Left lung (tissue), 4 donors: ENCODE measurements at regions not wholly inside any gene's neighbourhood (a gene's known extent, or its start where the extent isn't known, plus 50 kb on each side); places are given as distances from the start of the nearest gene placed in this dataset.

Experiments used
- ATAC-seq: fragments of 200-7000 bp; cut with Tn5 transposase; one replicate; pipeline ENCODE4 v1.9.1; 2020; ENCODE audit warnings: moderate library complexity
- DNase-seq, 4 donors: peaks; one replicate each; pipeline ENCODE4 v3.0.0-alpha.2; 2013 to 2020
- H3K27ac ChIP-seq, 2 donors: fragments of 200-600 bp; sonication (generic) in 1 of 2; one replicate each; pipeline versions ENCODE4 v1.5.0 to v1.8.0; 2020 to 2021
- H3K27me3 ChIP-seq, 2 donors: fragments of 200-600 bp; sonication (generic) in 1 of 2; one replicate each; pipeline versions ENCODE4 v1.5.0 to v1.8.0; 2020 to 2021
- H3K36me3 ChIP-seq, 2 donors: fragments of 200-600 bp; sonication (generic) in 1 of 2; one replicate each; pipeline versions ENCODE4 v1.5.0 to v1.8.0; 2020 to 2021
- H3K4me1 ChIP-seq, 2 donors: fragments of 200-600 bp; one replicate each; pipeline ENCODE4 v1.8.0; 2021
- H3K4me3 ChIP-seq, 2 donors: fragments of 200-600 bp; sonication (generic) in 1 of 2; one replicate each; pipeline versions ENCODE4 v1.5.0 to v1.8.0; 2020 to 2021; ENCODE audit warnings: mild to moderate bottlenecking in 1 of 2
- H3K9me3 ChIP-seq, 2 donors: fragments of 200-600 bp; sonication (generic) in 1 of 2; one replicate each; pipeline versions ENCODE4 v1.5.0 to v1.8.0; 2020 to 2021
- intact Hi-C, 2 donors: fragments of 100-400 bp; cut with DNase I; formaldehyde crosslinking; loops; one replicate each; pipeline versions ENCODE4 v1.11.2 to v1.14.2; 2022
- TF ChIP-seq, protein P1 (sequence below), 2 donors: fragments of 200-600 bp; sonication (generic) in 1 of 2; IDR thresholded peaks; one replicate each; pipeline versions ENCODE4 v1.5.0 to v1.8.0; 2021; ENCODE audit warnings: antibody characterized with exemption in 2 of 2
- donor health status: DM: no; HTN: yes; CAD: no.
- donor health status: DM: no; HTN: no; CAD: no.

DNA sequence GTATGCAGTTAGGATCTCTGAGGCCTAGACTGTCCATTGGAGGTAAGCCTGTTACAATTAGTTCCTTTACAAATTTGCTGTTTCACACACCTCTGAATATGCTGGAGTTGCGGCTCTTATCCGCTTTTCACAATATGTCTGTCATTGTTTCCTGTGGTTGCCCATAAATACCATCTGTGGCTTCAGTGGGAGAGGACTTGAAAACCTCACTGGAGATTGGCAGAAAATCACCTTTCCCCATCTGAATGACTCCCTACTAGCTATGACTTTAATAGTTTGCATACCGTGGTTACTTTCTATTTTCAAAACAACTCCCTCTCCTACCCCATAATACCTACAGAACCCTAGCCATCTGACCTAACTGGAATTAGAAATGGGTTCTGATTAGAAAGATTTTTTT lies 454.3 kb downstream of the PCDH17 start:
- Histone ChIP-seq H3K4me3 (no peak overlapping the region), H3K27me3 (no peaks in the 10 kb centered on the region), H3K9me3 (no peaks in the 10 kb centered on the region), H3K4me1 (no peaks in the 10 kb centered on the region), H3K36me3 (no peaks in the 10 kb centered on the region), H3K27ac (no peak overlapping the region)
- DNase-seq (no peak), ATAC-seq (no peak)
- TF ChIP-seq, protein P1, sequence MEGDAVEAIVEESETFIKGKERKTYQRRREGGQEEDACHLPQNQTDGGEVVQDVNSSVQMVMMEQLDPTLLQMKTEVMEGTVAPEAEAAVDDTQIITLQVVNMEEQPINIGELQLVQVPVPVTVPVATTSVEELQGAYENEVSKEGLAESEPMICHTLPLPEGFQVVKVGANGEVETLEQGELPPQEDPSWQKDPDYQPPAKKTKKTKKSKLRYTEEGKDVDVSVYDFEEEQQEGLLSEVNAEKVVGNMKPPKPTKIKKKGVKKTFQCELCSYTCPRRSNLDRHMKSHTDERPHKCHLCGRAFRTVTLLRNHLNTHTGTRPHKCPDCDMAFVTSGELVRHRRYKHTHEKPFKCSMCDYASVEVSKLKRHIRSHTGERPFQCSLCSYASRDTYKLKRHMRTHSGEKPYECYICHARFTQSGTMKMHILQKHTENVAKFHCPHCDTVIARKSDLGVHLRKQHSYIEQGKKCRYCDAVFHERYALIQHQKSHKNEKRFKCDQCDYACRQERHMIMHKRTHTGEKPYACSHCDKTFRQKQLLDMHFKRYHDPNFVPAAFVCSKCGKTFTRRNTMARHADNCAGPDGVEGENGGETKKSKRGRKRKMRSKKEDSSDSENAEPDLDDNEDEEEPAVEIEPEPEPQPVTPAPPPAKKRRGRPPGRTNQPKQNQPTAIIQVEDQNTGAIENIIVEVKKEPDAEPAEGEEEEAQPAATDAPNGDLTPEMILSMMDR (IDR thresholded peaks at IDR 0.05), result no peak
- intact Hi-C loops, result no loop called here

DNA sequence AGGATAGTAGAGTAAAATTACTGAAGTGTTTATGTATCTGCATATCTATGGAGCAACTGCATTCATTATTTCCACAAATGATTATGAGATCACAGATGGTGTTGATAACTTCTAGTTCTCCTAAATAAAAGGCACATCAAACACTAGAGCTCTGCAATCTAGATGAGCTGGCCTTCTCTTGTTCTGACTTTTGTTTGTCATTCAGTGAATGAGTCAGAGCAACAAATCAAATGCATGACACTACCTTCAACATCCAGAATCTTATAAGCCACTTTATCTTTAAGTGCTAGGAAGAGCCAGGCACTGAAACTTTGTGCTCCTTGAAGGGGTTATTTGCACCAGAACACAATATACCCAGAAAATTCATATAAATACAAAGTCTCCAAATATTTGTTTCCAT lies 456.0 kb downstream of the PCDH17 start:
- H3K36me3 ChIP-seq, result no peaks in the 10 kb centered on the region
- TF ChIP-seq, protein P1 (IDR thresholded peaks at IDR 0.05), result no peak
- intact Hi-C loops, result no loop called here
- H3K4me1 ChIP-seq, result no peaks in the 10 kb centered on the region
- no peak for DNase-seq
- H3K27me3 ChIP-seq, result no peaks in the 10 kb centered on the region
- no peak overlapping the region for H3K4me3 ChIP-seq
- no peaks in the 10 kb centered on the region for H3K9me3 ChIP-seq
- no peak overlapping the region for H3K27ac ChIP-seq
- no peak for ATAC-seq

DNA sequence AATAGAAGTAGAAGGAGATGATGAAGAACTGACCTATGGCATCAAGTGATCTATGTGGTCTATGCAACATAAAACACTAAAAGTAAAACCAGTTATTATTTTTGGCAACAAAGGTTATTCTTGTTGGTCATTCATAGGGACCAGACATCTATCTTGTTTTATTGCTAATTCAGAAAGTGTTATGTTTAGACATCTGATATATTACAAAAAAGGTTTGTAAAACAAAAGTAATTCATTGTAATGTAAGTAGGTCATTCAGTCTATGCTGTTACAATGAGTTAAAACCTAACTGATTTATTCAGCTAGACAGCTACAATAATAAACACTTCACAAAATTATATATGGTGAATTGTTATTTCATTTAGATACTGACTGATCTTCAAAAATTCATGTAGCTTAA lies 461.9 kb downstream of the PCDH17 start:
- no peak for ATAC-seq
- TF ChIP-seq, protein P1 (IDR thresholded peaks at IDR 0.05), result no peak
- Histone ChIP-seq H3K9me3 (no peaks in the 10 kb centered on the region), H3K27me3 (no peaks in the 10 kb centered on the region), H3K27ac (no peak overlapping the region), H3K4me1 (no peaks in the 10 kb centered on the region), H3K36me3 (no peaks in the 10 kb centered on the region), H3K4me3 (no peak overlapping the region)
- DNase-seq, result no peak
- intact Hi-C loops, result no loop called here

DNA sequence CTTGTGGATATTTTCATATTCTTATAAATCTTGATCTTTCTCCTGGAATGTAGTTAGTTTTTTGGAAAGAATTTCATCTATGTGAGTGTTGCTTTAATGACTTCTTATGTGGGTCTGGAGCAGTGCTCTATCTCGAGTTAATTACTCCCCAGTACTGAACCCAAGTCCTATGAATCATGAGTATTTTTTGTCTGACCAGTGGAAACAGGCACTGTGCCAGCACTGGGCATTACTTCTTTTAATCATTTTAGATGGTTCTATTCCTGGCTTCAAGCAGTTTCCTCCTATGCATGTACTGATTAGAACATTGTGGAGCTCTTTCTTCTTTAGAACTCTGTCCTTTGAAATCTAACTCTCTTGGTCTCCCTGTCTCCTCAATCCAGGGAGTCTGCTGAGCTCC lies 466.3 kb downstream of the PCDH17 start:
- no peaks in the 10 kb centered on the region for H3K4me1 ChIP-seq
- H3K36me3 ChIP-seq, result no peaks in the 10 kb centered on the region
- H3K27me3 ChIP-seq, result no peaks in the 10 kb centered on the region
- no peaks in the 10 kb centered on the region for H3K9me3 ChIP-seq
- no peak overlapping the region for H3K27ac ChIP-seq
- intact Hi-C loops, result no loop called here
- no peak overlapping the region for H3K4me3 ChIP-seq
- no peak for DNase-seq
- TF ChIP-seq, protein P1 (IDR thresholded peaks at IDR 0.05), result no peak
- ATAC-seq, result no peak

DNA sequence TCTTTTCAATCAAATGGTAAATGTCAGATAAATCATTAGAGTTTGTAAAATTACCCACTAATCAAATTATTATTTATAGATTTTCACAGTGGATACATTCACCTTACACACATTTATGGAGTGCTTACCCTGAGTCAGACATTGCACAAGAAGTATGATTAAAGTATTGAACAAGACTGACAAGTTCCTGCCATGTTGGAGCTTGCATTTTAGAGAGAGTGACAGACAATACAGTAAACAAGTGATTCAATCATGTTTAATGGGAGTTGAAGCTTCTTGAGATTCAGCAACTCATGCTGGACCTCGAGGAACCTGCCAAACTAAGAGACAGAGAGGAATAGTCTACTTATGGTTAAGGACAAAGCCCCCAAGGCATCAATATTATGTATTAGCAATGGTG lies 487.8 kb downstream of the PCDH17 start:
- intact Hi-C loops, result no loop called here

More for the DNA sequence above, 487.8 kb downstream of the PCDH17 start:
- DNase-seq (no peak), ATAC-seq (no peak)
- no peak overlapping the region for H3K4me3 ChIP-seq
- TF ChIP-seq, protein P1 (IDR thresholded peaks at IDR 0.05), result no peak
- H3K36me3 ChIP-seq, result no peaks in the 10 kb centered on the region
- no peak overlapping the region for H3K27ac ChIP-seq
- H3K27me3 ChIP-seq, result no peaks in the 10 kb centered on the region
- H3K4me1 ChIP-seq, result no peaks in the 10 kb centered on the region
- H3K9me3 ChIP-seq, result no peaks in the 10 kb centered on the region
